GM06990 (cell line): ENCODE measurements at regions not wholly inside any gene's neighbourhood (a gene's known extent, or its start where the extent isn't known, plus 50 kb on each side); places are given as distances from the start of the nearest gene placed in this dataset.

Experiments used
- DNase-seq: peaks from one replicate; pipeline ENCODE4 v3.0.0-alpha.2; 2011; ENCODE audit not compliant: insufficient read length; ENCODE audit errors: extremely low read depth
- H3K27me3 ChIP-seq: replicated peaks from 2 replicates; pipeline ENCODE4 v1.6.0; 2011; ENCODE audit warnings: low read length; ENCODE audit not compliant: control insufficient read depth, insufficient read depth
- H3K36me3 ChIP-seq: 2 replicates; pipeline ENCODE4 v1.5.1; 2011; ENCODE audit warnings: low read length; ENCODE audit not compliant: control insufficient read depth, insufficient read depth
- H3K4me3 ChIP-seq: replicated peaks from 2 replicates; pipeline ENCODE4 v1.5.1; 2011; ENCODE audit warnings: low read depth, mild to moderate bottlenecking, control low read depth, low read length
- TF ChIP-seq, protein P1 (sequence below): IDR thresholded peaks from 2 replicates; pipeline ENCODE4 v1.5.1; 2011; ENCODE audit warnings: low read length, control low read depth, mild to moderate bottlenecking, inconsistent platforms; ENCODE audit not compliant: insufficient read depth, poor library complexity, severe bottlenecking

DNA sequence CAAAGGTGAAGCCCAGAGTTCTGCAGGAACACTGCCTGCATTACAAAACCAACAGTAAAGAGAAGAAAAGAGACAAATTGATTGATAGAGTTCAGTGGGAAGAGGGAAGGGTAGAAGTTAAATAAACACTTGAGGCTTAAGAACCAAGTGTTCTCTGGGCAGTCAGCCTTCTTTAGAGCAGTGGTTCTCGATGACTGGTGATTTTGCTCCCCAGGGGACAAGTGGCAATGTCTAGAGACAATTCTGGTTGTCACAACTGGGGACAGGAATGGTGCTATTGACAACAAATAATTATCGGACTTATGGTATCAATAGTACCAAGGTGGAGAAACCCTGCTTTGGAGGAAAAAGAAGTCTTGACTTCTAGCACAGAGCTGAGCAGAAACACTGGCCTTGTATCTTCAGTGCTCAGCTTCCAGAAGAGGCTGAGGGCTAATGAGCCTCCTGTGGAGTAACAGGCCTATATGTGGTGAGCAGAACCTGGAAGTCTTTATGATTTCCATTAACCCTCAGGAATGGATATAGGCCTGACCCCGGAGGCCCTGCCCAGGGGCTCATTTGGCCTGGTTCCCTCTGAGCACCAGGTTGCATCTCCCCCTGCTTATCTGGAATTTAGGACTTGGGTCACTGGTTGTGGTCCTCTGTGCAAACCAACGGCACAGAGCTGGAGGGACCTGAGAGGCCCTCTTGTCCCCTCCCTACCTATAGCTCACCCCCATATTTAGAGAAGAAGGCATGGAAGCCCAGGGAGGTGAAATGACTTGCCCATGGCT lies 204.6 kb upstream of the PWP1 start:
- Histone ChIP-seq H3K4me3 (no peak overlapping the region), H3K27me3 (peaks cover 2% of the 10 kb centered on the region; the same call in 1 of the 2 replicates), H3K36me3 (no peaks in the 10 kb centered on the region)
- DNase-seq = no peak
- TF ChIP-seq, protein P1, sequence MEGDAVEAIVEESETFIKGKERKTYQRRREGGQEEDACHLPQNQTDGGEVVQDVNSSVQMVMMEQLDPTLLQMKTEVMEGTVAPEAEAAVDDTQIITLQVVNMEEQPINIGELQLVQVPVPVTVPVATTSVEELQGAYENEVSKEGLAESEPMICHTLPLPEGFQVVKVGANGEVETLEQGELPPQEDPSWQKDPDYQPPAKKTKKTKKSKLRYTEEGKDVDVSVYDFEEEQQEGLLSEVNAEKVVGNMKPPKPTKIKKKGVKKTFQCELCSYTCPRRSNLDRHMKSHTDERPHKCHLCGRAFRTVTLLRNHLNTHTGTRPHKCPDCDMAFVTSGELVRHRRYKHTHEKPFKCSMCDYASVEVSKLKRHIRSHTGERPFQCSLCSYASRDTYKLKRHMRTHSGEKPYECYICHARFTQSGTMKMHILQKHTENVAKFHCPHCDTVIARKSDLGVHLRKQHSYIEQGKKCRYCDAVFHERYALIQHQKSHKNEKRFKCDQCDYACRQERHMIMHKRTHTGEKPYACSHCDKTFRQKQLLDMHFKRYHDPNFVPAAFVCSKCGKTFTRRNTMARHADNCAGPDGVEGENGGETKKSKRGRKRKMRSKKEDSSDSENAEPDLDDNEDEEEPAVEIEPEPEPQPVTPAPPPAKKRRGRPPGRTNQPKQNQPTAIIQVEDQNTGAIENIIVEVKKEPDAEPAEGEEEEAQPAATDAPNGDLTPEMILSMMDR = no peak

DNA sequence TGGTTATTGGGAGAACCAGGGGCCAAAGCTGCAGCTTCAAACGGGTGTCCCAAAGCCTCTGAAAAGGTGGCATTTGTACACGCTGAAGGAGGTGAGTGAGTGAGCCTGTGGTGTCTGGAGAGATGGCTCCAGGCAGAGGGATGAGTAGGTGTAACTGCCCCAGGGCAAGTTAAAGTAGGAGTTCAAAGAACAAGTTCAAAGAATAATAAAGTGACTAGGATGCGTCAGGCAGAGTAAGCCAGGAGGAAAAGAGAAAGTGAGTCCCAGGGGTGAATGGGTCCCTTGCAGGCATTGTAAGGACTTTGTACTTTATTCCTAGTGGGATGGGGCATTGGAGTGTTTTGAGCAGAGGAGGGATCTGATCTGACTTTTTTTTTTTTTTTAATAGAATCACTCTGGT lies 201.4 kb upstream of the PWP1 start:
- DNase-seq = no peak
- H3K27me3 ChIP-seq = peaks cover 2% of the 10 kb centered on the region; the same call in 1 of the 2 replicates
- H3K36me3 ChIP-seq = no peaks in the 10 kb centered on the region
- TF ChIP-seq, protein P1 = no peak
- no peak overlapping the region for H3K4me3 ChIP-seq

DNA sequence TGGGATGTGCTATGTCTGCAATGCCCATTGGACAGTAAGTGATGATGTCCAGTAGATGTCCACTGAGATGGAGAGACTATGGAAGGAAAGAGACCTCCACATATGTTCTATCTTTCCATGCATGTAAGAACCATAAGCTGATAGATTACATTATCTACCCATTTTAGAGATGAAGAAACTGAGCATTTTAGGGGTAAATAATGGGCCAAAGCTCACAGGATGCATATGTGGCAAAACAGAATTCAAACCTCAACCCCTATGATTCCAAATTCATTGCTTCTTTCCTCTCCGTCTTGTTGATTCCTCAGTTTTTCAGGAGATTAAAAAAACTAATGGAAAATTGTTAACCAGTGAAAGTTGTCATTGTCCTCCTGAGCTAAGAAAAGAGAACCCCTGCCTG lies 200.7 kb upstream of the PWP1 start:
- H3K4me3 ChIP-seq = no peak overlapping the region
- H3K36me3 ChIP-seq = no peaks in the 10 kb centered on the region
- TF ChIP-seq, protein P1 = no peak
- peaks cover 2% of the 10 kb centered on the region; the same call in 1 of the 2 replicates for H3K27me3 ChIP-seq
- no peak for DNase-seq

DNA sequence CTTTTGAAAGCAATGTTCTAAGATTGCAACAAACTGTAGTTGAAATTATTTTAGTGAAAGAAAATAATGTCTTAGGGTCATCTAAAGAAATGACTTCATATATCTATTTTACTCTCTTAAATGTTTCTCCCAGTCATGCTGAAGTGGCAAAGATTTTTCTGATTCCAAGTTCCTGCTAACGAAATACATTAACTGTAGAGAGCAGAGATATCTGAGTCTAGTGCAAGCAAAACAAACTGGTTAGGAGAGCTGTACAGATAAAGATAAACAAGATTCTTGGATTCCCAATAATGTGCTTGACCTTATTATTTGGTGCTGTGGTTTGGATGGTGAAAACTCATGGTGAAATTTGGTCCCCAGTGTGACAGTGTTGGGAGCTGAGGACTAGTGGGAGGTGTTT lies 199.9 kb upstream of the PWP1 start:
- H3K36me3 ChIP-seq = no peaks in the 10 kb centered on the region
- H3K27me3 ChIP-seq = peaks cover 2% of the 10 kb centered on the region; the same call in 1 of the 2 replicates
- no peak overlapping the region for H3K4me3 ChIP-seq
- TF ChIP-seq, protein P1 = no peak
- DNase-seq = no peak

DNA sequence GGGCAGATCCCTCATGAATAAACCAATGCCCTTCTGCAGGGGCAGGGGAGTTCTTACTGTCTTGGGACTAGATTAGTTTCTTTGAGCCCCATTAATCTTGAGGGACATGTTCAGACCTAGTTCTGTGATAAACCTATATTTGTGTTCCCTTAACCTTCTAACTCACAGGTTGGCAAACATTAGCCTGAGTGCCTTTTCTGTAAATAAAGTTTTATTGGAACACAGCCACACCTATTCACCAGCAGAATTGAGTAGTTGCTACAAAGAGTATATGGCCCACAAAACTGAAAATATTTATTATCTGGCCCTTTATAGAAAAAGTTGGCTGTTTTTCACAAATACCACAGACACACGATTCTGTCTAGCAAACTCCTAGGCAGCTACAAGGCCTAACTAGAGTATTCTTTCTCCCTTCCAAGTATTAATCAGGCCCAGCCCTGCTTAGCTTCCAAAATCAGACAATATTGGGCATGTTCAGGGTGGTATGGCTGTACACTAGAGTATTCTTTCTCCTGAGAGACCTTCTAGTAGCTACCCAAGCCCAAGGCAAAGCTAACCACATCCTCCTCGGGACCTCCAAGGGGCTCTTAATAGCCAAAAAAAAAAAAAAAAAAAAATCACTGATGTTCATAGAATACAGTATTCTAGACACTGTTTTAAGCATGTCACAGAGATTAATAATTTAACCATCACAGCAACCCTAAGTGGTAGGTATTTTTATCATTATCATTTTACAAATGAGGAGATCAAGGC lies 199.3 kb upstream of the PWP1 start:
- TF ChIP-seq, protein P1 = no peak
- no peak for DNase-seq
- no peak overlapping the region for H3K4me3 ChIP-seq
- H3K36me3 ChIP-seq = no peaks in the 10 kb centered on the region
- peaks cover 2% of the 10 kb centered on the region; the same call in 1 of the 2 replicates for H3K27me3 ChIP-seq
